Panc1 (cell line): ENCODE measurements at regions not wholly inside any gene's neighbourhood (a gene's known extent, or its start where the extent isn't known, plus 50 kb on each side); places are given as distances from the start of the nearest gene placed in this dataset.

ENCODE experiments used
- ATAC-seq: fragments of 200-7000 bp; cut with Tn5 transposase; 2 replicates; pipeline ENCODE4 v1.9.1; 2020; ENCODE audit warnings: mild to moderate bottlenecking, moderate library complexity
- BruUV-seq: library from RNA; stranded (reverse); fragments of 400-500 nt; replicated peaks from 2 replicates; lab custom pipeline; 2021; lab: Mats Ljungman, UMichigan
- CTCF ChIA-PET: fragments of 300-600 bp; sonication (Branson Sonifier 250); formaldehyde crosslinking; loops from one replicate; lab custom pipeline; 2022; ENCODE audit warnings: antibody characterized with exemption; lab: Charles Lee
- POLR2A ChIA-PET: fragments of 300-600 bp; sonication (Branson Sonifier 250); formaldehyde crosslinking; loops from one replicate; lab custom pipeline; 2022; ENCODE audit warnings: antibody characterized with exemption; lab: Charles Lee
- DNase-seq: peaks from one replicate; pipeline ENCODE4 v3.0.0-alpha.2; 2010; ENCODE audit warnings: low read depth, low spot score
- H3K27ac ChIP-seq: 2 replicates; pipeline ENCODE4 v1.5.1; 2011; ENCODE audit warnings: mild to moderate bottlenecking, low read length, inconsistent platforms
- H3K27me3 ChIP-seq: fragments of 200-500 bp; sonication (Bioruptor generic); 2 replicates; pipeline ENCODE4 v1.6.0; 2014; ENCODE audit warnings: low read length, inconsistent platforms; ENCODE audit not compliant: control insufficient read depth, insufficient read depth
- H3K36me3 ChIP-seq: fragments of 200-500 bp; sonication (Bioruptor generic); 2 replicates; pipeline ENCODE4 v1.5.1; 2014; ENCODE audit warnings: inconsistent platforms, mild to moderate bottlenecking, low read length, moderate library complexity; ENCODE audit not compliant: control insufficient read depth, insufficient read depth
- H3K4me1 ChIP-seq: 2 replicates; pipeline ENCODE4 v1.5.1; 2011; ENCODE audit warnings: inconsistent platforms, mild to moderate bottlenecking, low read length, moderate library complexity; ENCODE audit not compliant: control insufficient read depth, insufficient read depth
- H3K4me3 ChIP-seq, 2 experiments: 2 replicates each; pipeline ENCODE4 v1.5.1; 2011 to 2012; ENCODE audit warnings: low read depth in 2 of 2, low read length in 2 of 2, mild to moderate bottlenecking in 2 of 2, inconsistent platforms in 1 of 2, moderate library complexity in 1 of 2
- H3K9me3 ChIP-seq: fragments of 200-500 bp; sonication (Bioruptor generic); 2 replicates; pipeline ENCODE4 v1.5.1; 2014; ENCODE audit warnings: low read depth, mild to moderate bottlenecking, inconsistent platforms, low read length, moderate library complexity; ENCODE audit not compliant: control insufficient read depth, insufficient read depth
- POLR2AphosphoS5 ChIP-seq: IDR thresholded peaks from 2 replicates; pipeline ENCODE4 v1.6.1; 2012; ENCODE audit warnings: mild to moderate bottlenecking, low read depth, low read length, moderate library complexity
- REST ChIP-seq, 2 experiments: IDR thresholded peaks; 2 replicates each; pipeline ENCODE4 v1.6.1; 2011 to 2012; ENCODE audit warnings: low read depth in 2 of 2, control low read depth in 1 of 2, low read length in 1 of 2, mild to moderate bottlenecking in 1 of 2, moderate library complexity in 1 of 2; ENCODE audit not compliant: insufficient read depth in 1 of 2
- SIN3A ChIP-seq: IDR thresholded peaks from 2 replicates; pipeline ENCODE4 v1.6.1; 2012; ENCODE audit warnings: low read depth, mild to moderate bottlenecking, low read length, moderate library complexity, borderline replicate concordance; ENCODE audit not compliant: insufficient read depth
- TCF7L2 ChIP-seq: IDR thresholded peaks from 2 replicates; pipeline ENCODE4 v1.6.1; 2011; ENCODE audit warnings: mild to moderate bottlenecking, low read depth, low read length, inconsistent platforms
- in situ Hi-C: cut with HindIII; loops from 2 replicates; pipeline ENCODE4 v1.10.0; 2016; ENCODE audit warnings: low sequenced_read_pairs, low pct_unique_long_range_greater_than_20kb
- intact Hi-C: fragments of 100-400 bp; cut with micrococcal nuclease; formaldehyde crosslinking; loops from one replicate; pipeline ENCODE4 v1.10.0; 2022; ENCODE audit not compliant: unreplicated experiment
- TF ChIP-seq, protein P1 (sequence below): fragments of 450-650 bp; IDR thresholded peaks from 2 replicates; pipeline ENCODE4 v1.5.1; 2017; ENCODE audit warnings: mild to moderate bottlenecking

GRCh38 chr10:10205906-10206305 is 811.8 kb upstream of the CELF2 start:
- no TSS peak for BruUV-seq
- POLR2A ChIA-PET, result no interaction called here
- TF ChIP-seq SIN3A, result no peak
- Histone ChIP-seq H3K36me3 (no peaks in the 10 kb centered on the region), H3K27ac (no peak overlapping the region), H3K4me1 (no peaks in the 10 kb centered on the region), H3K4me3 (no peak overlapping the region), H3K9me3 (no peaks in the 10 kb centered on the region), H3K27me3 (no peaks in the 10 kb centered on the region)
- ATAC-seq, result no peak
- CTCF ChIA-PET, result no interaction called here
- intact Hi-C loops, result no loop called here
- no peak for DNase-seq
- in situ Hi-C loops, result no loop called here

DNA sequence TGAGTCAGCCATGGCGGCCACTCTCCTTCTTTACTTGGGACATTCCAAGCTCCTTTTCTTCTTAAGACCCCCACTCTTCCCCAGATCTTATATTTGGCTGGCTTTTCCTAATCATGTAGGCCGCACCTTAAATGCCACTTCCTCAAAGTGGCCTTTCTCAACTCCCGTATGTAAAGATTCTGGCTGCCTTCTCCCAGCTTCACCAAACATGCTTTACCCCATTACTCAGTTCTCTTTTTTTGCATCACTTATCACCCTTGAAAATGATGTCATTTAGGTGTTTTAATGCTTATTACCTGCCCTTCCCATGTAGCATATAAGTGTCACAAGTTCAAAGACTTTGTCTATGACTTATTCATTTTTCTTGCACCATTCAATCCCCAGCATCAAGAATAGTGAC is 810.1 kb upstream of the CELF2 start:
- DNase-seq, result no peak
- Histone ChIP-seq H3K4me1 (no peaks in the 10 kb centered on the region), H3K36me3 (no peaks in the 10 kb centered on the region), H3K27ac (no peak overlapping the region), H3K27me3 (no peaks in the 10 kb centered on the region), H3K9me3 (no peaks in the 10 kb centered on the region), H3K4me3 (no peak overlapping the region)
- TF ChIP-seq SIN3A (no peak), REST (IDR thresholded peaks at IDR 0.05; ENCODE audit: insufficient read depth in 1 of 2, low read depth in 2 of 2, low read length in 1 of 2) (no peak), TCF7L2 (no peak), POLR2AphosphoS5 (no peak)
- TF ChIP-seq, protein P1, sequence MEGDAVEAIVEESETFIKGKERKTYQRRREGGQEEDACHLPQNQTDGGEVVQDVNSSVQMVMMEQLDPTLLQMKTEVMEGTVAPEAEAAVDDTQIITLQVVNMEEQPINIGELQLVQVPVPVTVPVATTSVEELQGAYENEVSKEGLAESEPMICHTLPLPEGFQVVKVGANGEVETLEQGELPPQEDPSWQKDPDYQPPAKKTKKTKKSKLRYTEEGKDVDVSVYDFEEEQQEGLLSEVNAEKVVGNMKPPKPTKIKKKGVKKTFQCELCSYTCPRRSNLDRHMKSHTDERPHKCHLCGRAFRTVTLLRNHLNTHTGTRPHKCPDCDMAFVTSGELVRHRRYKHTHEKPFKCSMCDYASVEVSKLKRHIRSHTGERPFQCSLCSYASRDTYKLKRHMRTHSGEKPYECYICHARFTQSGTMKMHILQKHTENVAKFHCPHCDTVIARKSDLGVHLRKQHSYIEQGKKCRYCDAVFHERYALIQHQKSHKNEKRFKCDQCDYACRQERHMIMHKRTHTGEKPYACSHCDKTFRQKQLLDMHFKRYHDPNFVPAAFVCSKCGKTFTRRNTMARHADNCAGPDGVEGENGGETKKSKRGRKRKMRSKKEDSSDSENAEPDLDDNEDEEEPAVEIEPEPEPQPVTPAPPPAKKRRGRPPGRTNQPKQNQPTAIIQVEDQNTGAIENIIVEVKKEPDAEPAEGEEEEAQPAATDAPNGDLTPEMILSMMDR, result no peak
- CTCF ChIA-PET, result no interaction called here
- BruUV-seq, result no TSS peak
- intact Hi-C loops, result no loop called here
- ATAC-seq, result no peak
- in situ Hi-C loops, result no loop called here
- POLR2A ChIA-PET, result no interaction called here

GRCh38 chr10:10208196-10208595 is 809.5 kb upstream of the CELF2 start:
- in situ Hi-C loops (no loop called here), intact Hi-C loops (no loop called here)
- ChIA-PET CTCF (no interaction called here), POLR2A (no interaction called here)
- DNase-seq (no peak), ATAC-seq (no peak)
- Histone ChIP-seq H3K27me3 (no peaks in the 10 kb centered on the region), H3K27ac (no peak overlapping the region), H3K9me3 (no peaks in the 10 kb centered on the region), H3K4me3 (no peak overlapping the region), H3K36me3 (no peaks in the 10 kb centered on the region), H3K4me1 (no peaks in the 10 kb centered on the region)
- TF ChIP-seq REST (IDR thresholded peaks at IDR 0.05; ENCODE audit: insufficient read depth in 1 of 2, low read depth in 2 of 2, low read length in 1 of 2), result no peak
- no peak for TF ChIP-seq TCF7L2
- no peak for TF ChIP-seq SIN3A
- no peak for TF ChIP-seq POLR2AphosphoS5
- TF ChIP-seq, protein P1, result no peak
- no TSS peak for BruUV-seq
